GM18517 (cell line): ENCODE measurements at regions not wholly inside any gene's neighbourhood (a gene's known extent, or its start where the extent isn't known, plus 50 kb on each side); places are given as distances from the start of the nearest gene placed in this dataset.
A peak's percentile ranks its signal among the peaks of the same experiment; 100 is the strongest.

Source experiments
- ATAC-seq: cut with Tn5 transposase; IDR thresholded peaks from one replicate; pipeline ENCODE4 v1.9.1; 2021; ENCODE audit warnings: mild to moderate bottlenecking, moderate library complexity; ENCODE audit not compliant: unreplicated experiment

DNA sequence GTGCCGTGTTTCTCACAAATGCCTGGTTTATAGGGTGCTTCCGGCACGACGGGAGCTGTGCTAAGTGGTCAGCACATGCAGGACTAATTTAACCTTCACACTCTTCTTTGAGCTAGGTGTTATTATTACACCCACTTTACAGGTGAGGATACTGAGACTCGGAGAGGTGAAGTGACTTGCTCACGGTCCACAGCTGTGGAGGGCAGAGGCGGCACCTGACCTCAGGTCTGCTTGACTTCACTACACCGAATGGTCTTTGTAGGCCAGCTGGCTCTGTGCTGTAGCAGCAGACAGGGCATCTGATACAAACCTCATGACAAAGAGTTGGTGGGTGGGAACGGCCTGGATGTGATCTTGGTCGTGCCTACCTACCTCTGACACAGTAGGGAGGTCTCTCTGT lies 102.0 kb upstream of the BOD1 start:
- no peak for ATAC-seq

DNA sequence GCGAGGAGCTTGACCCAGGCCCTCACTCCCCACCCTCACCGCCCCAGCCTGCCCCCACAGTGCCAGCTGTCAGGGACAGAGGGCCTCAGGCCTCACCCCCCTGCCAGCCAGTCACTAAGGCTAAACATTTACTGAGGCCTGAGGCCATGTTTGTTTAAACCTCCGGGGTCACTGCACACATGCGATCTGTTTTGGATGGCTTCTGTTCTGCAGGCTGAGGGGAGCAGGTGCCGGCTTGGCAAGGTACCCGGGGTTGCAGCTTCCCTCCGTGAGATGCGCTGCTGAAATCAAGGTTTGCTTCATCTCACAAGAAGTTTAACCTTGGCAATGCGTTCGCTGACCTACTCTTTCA lies 103.3 kb upstream of the BOD1 start:
- ATAC-seq, result no peak

DNA sequence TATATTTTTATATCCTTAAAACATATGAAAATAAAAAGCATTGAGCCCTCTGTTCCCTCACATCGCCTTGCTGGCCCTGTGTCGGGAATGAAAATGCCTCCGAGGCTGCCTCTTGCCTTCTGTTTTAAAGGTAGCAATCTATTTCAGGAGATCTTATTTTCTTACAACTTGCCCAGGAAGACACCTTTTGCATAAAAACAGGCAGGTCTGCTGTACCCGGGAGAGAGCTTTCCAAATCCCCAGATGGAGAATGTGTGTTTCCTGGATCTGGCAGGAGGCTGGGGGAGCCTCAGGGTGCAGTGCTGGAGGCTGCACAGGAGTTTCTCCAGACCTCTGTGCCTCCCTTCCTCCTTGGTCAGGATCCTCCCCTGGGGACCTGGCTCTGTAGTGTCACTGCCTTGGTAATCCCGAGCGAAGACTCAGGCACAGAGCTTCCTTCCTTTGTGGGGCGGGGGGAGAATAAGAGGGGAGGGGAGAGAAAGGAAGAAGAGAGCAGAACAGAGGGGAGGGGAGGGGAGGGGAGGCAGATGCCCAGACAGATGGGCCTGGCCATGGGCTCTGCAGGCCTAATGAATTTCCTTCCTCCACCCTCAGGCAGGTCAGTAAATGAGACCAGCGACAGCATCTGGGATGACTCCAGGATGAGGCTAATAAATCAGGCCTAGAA lies 104.0 kb upstream of the BOD1 start:
- ATAC-seq, result no peak

DNA sequence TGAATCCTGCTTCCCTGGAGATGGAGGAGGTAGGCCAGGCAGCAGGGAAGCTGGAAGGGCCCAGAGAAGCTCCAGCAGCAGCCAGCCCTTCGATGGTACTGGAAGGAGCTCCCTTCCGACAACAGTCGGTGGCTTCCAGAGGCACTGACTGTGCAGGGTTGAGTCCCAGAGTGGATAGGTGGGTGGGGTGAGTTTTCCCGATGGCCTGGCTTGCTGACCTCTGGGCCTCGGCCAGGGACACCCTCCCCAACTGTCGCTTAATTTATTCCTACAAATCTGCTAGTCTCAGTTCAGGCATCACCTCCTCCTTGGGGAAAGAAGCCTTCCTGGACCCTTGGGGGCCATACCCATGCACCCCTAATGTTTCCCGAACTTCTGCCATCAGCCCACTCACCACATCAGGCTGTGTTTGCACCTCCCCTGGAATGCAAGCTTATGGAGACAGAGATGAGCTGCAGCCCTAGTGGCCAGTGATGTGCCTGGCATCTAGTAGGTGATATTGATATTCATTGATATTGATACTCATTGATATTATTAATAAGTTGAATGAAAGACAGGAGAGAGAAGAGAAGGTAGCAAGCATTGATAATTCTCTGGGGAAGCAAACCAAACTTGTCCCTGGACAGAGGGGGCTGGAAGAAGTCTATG lies 104.6 kb upstream of the BOD1 start:
- ATAC-seq, result no peak

DNA sequence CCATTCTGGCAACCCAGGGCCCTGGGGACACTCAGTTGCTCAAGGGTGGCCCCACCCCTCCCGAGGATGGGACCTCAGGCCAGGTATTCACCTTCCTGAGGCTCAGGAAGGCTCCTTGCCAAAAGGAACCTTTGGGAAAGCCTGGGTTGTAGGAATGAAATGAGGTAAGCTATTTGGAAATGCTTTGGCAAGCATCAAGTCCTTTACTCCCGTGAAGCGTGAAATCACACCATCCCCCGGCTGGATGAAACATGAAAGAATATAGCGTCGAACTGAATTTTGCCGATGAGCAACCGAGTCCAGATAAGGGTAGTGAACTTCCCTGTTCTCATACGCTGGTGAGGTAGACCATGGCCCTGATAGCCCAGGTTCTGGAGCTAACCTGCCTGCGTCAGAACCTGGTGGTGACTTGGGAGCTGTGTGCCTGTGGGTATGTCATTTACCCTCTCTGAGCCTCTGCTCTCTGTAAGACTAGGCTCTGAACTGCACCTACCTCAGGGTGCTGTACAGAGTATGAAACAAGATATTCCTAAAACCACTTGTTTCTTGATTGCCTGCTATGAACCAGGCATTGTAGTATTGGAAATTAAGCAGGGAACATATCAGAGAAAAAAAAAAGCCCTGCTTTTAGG lies 105.3 kb upstream of the BOD1 start:
- no peak for ATAC-seq

DNA sequence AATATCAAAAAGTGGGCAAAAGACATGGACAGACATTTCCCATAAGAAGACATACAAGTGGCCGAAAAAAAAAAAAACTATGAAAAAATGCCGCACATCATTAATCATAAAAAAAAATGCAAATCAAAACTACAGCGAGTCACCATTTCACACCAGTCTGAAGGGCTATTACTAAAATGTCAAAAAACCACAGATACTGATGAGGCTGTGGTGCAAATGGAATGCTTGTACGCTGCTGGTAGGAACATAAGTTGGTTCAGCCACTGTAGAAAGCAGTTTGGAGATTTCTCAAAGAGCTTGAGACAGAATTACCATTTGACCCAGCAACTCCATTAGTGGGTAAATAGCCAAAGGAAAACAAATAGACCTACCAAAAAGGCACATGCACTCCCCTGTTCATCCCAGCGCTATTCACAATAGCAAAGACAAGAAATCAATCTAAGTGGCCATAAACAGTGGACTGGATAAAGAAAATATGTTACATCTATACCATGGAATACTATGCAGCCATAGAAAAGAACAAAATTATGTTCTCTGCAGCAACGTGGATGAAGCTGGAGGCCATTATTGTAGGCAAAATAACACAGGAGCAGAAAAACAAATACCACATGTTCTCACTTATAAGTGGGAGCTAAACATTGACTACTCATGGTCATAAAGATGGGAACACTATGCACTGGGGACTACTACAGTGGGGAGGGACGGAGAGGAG lies 110.6 kb upstream of the BOD1 start:
- no peak for ATAC-seq

DNA sequence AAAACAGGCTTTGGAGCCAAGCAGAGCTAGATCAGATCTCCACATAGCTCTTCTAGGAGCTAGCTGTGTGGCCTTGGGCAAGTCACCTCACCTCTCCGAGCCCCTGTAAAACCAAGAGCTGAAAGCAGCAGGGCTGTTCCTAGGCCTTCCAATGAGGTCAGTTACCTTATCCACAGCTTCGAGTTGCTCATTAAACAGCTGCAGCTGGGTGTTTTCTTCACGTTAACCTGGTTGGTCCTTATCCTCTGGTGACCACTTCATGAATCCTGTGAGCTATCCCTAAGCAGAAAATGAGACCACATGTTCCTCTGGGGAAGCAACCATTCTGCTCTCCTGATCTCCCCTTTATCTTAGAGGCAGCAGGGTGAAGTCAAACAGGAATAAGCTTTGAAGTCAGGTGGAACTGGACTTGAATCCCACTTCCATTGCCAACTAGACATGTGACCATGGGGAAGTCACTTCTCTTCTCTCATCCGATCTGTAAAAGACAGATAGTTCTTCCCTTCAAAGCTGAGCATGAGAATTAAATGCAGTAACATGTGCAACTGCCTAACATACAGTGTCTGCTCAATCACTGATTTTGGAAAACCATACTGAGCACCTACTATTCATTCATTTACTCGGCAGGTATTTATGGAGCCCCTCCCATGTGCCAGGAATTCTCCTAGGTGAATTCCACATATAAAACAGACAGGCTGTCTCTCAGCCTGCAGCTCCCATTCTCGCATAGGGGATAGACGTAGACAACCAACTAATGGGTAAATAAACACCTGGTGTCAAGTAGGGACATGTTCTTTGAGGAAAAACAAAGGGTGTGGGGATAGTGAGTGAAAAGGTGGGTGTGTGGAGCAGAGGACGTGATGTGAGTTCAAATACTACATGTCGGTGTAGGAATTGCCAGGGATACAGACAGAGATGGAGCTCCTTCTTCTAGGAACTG lies 111.7 kb upstream of the BOD1 start:
- ATAC-seq, result no peak

DNA sequence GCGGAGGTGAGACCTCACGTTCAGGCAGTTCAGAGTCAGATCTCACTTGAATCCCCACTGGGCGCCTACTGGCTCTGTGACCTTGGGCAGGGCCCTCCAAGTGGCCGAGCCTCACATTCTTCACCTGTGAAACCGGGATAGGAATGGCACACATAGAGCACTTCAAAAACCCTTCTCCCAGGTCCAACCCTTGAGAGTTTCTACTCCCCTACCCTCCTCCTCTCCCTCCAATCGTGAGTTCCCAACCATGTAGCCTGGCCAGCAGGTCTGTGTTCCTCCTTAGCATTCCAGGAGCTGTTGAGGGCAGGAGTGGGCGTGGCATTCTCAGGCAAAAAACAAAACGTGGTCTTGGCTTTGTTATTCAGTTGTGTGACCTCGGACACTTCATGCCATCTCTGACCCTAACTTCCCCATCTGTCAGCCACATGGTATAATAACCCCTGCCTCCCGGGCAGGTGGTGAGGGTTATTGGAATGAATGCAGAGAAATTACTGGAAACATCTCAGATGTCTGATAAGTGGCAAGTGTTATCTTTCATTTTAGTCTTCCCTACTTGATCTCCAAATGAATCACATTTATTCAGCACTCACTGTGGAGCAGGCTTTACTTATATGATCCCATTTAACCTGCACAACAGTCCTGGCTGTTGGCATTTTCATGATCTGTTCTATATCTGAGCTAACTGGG lies 112.8 kb upstream of the BOD1 start:
- ATAC-seq, result no peak

DNA sequence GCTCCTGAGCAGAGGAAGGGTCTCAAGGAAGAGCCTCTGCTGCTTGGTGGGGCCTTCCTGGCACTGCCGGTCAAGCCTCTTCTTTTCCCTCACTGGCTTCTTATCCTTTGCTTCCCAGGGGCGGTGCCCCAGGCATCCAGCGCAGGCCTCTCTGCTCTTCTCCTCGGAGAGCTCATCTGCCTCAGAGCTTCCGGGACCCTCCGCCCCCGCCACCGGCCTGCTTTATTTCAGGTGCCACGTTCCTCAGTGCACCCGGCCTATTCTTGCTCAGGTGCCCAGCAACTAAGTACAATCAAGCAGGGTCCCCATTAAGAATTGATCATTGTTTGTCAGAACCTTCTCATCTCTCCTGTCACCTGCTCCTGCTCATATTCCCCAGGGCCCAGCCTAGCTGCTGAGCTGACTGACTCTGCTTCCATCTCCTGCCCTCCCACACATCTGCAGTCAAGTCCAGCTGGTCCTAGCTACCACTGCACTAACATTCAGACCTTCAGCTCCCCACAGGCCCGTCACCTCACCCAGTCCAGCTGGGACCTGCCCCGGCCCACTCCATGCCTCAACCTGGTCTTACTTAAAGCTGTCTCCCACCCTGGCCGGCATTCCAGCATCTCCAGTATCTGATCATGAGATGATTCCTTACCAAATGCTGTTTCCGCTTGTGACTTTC lies 114.3 kb upstream of the BOD1 start:
- ATAC-seq, result no peak

DNA sequence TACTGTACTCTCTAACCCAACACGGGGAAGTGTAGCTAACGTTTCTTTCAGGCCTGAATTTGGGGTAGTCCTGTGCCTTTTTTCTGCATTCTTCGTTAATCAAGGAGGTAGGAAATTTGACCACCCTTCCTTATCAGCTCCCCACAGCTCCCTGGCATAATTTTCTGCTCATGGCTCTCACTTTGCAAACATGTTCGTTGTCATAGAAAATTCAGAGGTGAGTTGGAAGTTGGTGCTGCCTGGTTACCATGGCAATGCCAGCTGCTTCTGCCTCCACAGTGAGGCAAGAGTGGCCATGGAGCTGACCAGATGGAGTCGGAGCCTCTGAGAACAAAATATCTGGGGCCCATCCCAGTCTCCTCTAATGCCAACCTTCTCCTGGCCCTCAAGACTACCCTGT lies 116.6 kb upstream of the BOD1 start:
- ATAC-seq, result no peak

DNA sequence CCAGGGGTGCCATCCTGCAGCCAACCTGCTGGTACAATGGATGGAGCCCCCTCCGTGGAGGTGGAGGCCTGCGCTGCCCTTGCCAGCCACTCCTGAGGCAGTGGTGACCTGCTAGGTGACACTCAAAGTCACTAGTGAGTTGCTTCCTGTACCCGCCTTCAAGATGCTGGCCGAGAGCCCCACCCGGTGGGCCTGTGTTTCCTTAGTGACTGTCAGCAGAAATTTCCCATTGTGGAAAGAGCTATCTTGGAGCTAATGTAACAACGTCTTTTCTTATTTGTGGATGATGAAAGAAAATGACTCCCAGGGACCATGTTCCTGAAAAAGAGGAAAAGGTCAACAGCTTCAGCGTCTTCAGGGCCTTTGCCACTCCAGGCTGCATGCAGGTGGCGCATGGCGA lies 117.0 kb upstream of the BOD1 start:
- ATAC-seq, result no peak

DNA sequence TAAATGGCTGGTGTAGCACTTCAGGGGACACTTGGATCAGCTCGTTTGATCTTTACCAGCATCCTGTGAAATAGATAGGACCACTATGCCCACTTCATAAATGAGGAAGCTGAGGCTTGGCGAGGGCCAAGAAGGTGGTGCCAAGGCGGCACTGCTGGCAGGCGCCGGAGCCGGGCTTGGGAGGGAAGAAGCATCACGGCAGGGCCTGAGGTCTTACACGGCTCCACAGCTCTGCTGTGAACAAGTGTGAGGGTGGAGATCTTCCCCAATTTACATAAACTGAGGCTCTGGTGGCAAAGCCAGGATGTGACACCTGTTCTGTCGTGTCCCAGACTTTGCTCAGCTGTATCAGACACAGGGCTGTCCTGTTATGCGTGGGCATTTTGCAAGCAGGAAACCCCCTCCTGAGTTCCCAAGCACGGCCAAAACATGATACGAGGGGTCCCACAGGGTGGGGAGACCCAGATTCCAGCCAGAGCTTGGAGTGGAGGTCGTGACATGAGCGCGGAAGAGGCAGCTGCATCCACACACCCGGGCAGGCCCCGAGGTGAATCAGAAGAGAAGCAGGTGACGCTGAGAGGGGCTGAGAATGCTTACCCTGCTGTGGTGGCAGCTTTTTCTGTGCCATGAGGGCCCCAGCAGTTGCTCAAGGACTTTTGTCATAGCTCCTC lies 117.5 kb upstream of the BOD1 start:
- peak; percentile 61 for ATAC-seq

DNA sequence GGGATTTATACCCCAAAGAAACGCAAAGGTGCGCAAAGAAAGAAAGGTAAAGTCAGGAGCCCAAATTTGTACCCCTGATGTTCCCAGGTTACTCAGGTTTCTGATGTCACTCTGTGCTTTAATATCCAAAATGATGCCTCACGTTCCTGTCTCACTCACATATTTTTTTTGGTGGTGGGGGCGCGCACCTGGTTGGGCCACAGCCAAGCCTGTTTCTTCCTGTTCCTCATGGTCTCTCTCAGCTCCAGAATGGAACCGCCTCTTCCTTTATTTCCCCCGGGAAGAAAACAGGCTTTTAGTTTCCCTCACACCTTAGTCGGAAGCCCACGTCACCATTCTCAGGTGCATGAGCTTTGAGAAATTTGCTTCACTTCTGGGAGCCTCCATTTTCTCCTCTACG lies 118.3 kb upstream of the BOD1 start:
- ATAC-seq, result no peak

DNA sequence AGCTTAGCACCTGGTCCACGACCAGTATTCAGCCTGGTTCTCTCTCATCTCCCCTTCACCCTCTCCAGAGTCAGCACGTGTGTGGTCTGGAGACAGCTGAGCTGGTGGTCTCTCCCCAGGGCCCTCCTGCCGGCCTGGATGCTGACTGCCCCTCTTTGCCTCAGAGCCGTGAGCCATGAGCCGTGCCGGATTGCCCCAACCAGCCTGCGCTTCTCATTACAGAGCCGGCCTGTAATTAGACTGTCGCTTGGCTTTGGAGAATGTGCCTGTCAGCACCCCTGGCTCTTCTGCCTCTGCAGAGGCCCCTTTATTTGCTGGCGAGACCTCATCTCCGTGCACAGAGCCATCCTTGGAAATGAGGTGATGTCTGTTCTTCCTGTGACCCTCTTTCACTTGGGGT lies 118.7 kb upstream of the BOD1 start:
- ATAC-seq, result no peak

DNA sequence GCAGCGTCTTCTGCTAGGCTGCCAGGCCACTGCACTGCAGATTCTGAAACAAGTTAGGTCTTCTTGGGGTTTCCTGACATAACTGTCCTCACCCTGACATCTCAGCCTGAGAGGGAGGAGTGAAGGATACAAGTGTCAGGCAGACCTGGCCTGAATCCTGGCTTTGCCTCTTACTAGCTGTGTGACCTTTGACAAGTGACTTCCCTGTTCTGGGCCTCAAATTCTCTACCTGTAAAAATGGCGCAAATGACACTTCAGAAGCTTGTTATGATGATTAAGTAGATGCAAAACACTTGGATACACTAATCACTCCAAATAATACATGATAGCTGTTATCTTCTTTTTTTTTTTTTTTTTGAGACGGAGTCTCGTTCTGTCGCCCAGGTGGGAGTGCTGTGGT lies 119.2 kb upstream of the BOD1 start:
- ATAC-seq, result no peak

DNA sequence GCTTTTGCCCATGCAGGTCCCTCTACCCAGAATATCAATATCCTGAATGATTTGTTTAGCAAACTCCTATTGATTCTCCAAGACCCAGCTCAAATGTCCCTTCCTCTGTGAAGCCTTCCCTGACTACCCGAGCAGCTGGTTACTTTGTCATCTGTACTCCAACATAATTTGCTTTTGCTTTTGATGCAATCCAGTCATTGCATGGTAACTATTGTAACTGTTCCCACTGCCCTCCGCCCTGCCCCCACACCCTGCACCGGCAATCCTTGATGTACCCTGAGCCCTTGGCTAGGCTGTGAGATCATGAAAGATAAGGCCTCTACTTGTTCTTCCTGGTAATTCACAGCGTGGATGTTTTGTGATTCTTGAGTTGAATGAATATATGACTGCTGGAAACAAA lies 119.9 kb upstream of the BOD1 start:
- no peak for ATAC-seq

DNA sequence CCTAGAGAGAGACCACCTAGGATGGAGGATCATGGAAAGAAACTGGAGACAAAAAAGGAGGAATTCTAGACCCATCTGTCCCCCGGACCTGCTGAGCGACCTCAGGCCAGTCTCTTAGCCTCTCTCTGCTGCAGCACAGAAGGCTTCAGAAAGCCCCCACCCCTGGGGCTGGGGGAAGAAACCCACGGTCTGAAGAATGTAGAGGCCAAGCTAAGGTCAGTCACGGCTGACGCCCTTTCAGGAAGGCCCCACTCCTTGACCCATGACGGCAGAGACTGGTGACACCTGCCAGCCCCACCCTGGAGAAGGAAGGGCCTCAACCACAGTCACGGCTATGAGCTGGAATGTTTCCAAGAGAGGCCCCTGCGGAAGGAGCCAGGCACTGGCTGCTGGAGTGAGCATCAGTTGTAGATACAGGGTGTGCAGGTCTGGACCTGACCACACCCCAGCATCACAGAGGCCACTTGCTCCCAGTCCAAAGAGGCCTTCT lies 120.5 kb upstream of the BOD1 start:
- peak; percentile 74 for ATAC-seq

DNA sequence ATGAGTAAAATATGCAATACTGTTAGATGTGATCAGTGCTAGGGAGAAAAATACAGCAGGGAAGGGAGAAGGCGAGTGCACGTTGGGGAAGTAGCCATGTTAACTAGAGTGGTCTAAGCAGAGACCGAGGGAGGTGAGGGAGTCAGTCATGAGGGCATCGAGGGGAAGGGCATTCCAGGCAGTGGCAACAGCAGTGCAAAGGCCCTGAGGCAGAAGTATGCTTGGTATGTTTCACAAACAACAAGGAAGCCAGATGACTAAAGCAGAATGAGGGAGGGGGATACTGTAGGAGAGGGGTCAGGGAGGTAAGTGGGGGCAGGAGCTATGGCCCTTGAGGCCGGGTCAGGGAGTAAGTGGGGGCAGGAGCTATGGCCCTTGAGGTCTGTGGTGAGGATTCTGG lies 123.3 kb upstream of the BOD1 start:
- no peak for ATAC-seq

DNA sequence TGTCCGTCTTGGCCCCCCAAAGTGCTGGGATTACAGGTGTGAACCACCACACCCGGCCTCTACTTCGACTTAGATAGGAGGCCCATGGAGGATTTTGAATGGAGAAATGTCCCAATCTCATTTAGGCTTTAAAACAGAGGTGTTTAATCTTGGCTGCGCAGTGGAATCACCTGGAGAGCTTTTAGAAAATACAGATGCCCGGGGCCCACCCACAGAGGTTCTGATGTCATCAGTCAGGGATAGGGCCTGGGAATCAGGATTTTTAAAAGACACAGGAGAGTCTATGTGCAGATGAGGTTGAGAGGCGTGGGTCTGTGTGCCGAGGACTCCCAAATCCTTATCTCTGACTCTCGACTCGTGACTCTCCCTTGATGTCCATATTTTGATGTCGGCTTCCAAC lies 124.0 kb upstream of the BOD1 start:
- ATAC-seq, result no peak
